CD8-positive, alpha-beta memory T cell (primary cell): ENCODE measurements at regions not wholly inside any gene's neighbourhood (a gene's known extent, or its start where the extent isn't known, plus 50 kb on each side); places are given as distances from the start of the nearest gene placed in this dataset.
A peak's percentile ranks its signal among the peaks of the same experiment; 100 is the strongest.

ENCODE experiments used
- CTCF ChIA-PET: fragments of 350-600 bp; sonication (Branson Sonifier 250); formaldehyde crosslinking; loops from one replicate; lab custom pipeline; 2021; ENCODE audit warnings: antibody characterized with exemption; lab: Charles Lee
- POLR2A ChIA-PET: fragments of 350-600 bp; sonication (Branson Sonifier 250); formaldehyde crosslinking; loops from one replicate; lab custom pipeline; 2021; ENCODE audit warnings: antibody characterized with exemption; lab: Charles Lee
- DNase-seq, 5 donors: peaks; one replicate each; pipeline versions ENCODE4 v3.0.0 to v3.0.0-alpha.2; 2020 to 2022; ENCODE audit warnings: mixed read lengths in 1 of 5
- H3K27ac ChIP-seq: one replicate; pipeline ENCODE4 v1.7.0; 2013; ENCODE audit warnings: low read depth, mild to moderate bottlenecking, low read length, moderate library complexity
- H3K27me3 ChIP-seq: 2 replicates; pipeline ENCODE4 v1.7.0; 2013; ENCODE audit warnings: low read length, mild to moderate bottlenecking; ENCODE audit not compliant: insufficient read depth, poor library complexity, severe bottlenecking
- H3K36me3 ChIP-seq: 2 replicates; pipeline ENCODE4 v1.7.0; 2013; ENCODE audit warnings: mild to moderate bottlenecking, low read length, moderate library complexity; ENCODE audit not compliant: insufficient read depth
- H3K4me1 ChIP-seq: 2 replicates; pipeline ENCODE4 v1.7.0; 2013; ENCODE audit warnings: mild to moderate bottlenecking, low read length, moderate library complexity; ENCODE audit not compliant: insufficient read depth
- H3K4me3 ChIP-seq: 2 replicates; pipeline ENCODE4 v1.7.0; 2013; ENCODE audit warnings: mild to moderate bottlenecking, low read length
- H3K9me3 ChIP-seq: 2 replicates; pipeline ENCODE4 v1.7.0; 2013; ENCODE audit warnings: mild to moderate bottlenecking, low read length
- H3K27ac Mint-ChIP-seq, 8 donors: one replicate each; pipeline ENCODE4 v1.8.0; 2020 to 2021; ENCODE audit warnings: mixed read lengths in 8 of 8, mild to moderate bottlenecking in 6 of 8, inconsistent platforms in 3 of 8, moderate library complexity in 3 of 8
- H3K27me3 Mint-ChIP-seq, 2 donors: one replicate each; pipeline ENCODE4 v1.8.0; 2020 to 2021; ENCODE audit warnings: mixed read lengths in 2 of 2, mild to moderate bottlenecking in 1 of 2, moderate library complexity in 1 of 2
- H3K36me3 Mint-ChIP-seq, 3 donors: one replicate each; pipeline ENCODE4 v1.8.0; 2020 to 2021; ENCODE audit warnings: mixed read lengths in 3 of 3, inconsistent platforms in 1 of 3, mild to moderate bottlenecking in 1 of 3
- H3K4me1 Mint-ChIP-seq, 3 donors: one replicate each; pipeline ENCODE4 v1.8.0; 2020 to 2021; ENCODE audit warnings: mixed read lengths in 3 of 3, inconsistent platforms in 1 of 3, mild to moderate bottlenecking in 1 of 3
- H3K4me3 Mint-ChIP-seq, 7 donors: one replicate each; pipeline ENCODE4 v1.8.0; 2020 to 2021; ENCODE audit warnings: mixed read lengths in 7 of 7, mild to moderate bottlenecking in 6 of 7, moderate library complexity in 4 of 7, inconsistent platforms in 2 of 7
- H3K9me3 Mint-ChIP-seq, 5 donors: one replicate each; pipeline ENCODE4 v1.8.0; 2020 to 2022; ENCODE audit warnings: mixed read lengths in 5 of 5, mild to moderate bottlenecking in 3 of 5, moderate library complexity in 2 of 5, inconsistent platforms in 1 of 5

DNA sequence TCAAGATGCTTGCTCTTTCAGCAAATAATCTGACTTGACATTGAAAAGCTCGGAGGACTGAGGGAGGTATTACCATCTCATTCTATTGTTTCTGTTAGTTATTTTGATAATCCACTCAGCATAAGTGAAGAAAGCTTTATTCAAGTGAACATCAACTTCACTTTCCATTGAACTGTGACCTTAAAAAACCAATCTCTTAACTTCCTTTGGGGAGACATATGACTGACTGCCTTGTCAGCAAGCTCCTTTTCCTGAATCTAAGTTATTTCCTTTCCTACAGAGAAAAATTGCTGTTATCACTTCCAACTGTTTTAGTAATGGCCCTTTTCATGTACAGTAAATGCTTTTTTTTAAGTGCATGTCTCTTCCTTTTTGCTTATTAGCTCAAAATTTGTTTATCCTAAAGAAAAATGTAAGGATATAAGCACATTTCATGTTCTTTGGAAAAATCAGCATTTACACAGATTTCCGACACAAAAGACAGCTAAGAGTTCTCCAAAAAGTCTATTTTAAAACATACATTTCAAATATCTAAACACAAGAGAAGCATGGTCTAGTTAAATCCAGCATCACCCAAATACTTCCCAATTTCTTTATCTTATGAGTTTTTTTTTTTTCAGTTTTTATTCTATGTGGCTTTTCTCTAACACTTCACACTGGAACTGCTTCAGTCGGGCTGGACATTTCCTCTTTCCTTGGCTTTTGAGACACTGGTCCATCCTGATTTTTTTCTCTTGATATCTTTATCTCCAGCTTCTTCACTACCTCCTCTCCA, 117.9 kb upstream of the DAB2 start:
- no peak overlapping the region for H3K27ac ChIP-seq
- H3K27me3 ChIP-seq, result no peaks in the 10 kb centered on the region
- ChIA-PET POLR2A (no interaction called here), CTCF (interaction anchor here (1.3 kb wide), 1 partner anchor 167 kb away, joined by 4 read pairs; no protein-coding TSS in a partner anchor)
- Mint-ChIP-seq H3K4me3 (no peak overlapping the region), H3K27ac (no peak overlapping the region), H3K4me1 (peaks cover 2 to 6% (median 3%) of the 10 kb centered on the region in 3 donors), H3K9me3 (no peaks in the 10 kb centered on the region), H3K27me3 (peaks cover 3% of the 10 kb centered on the region in 2 donors), H3K36me3 (no peaks in the 10 kb centered on the region)
- no peak overlapping the region for H3K4me3 ChIP-seq
- H3K4me1 ChIP-seq, result no peaks in the 10 kb centered on the region
- no peak for DNase-seq
- no peaks in the 10 kb centered on the region for H3K9me3 ChIP-seq
- H3K36me3 ChIP-seq, result no peaks in the 10 kb centered on the region

DNA sequence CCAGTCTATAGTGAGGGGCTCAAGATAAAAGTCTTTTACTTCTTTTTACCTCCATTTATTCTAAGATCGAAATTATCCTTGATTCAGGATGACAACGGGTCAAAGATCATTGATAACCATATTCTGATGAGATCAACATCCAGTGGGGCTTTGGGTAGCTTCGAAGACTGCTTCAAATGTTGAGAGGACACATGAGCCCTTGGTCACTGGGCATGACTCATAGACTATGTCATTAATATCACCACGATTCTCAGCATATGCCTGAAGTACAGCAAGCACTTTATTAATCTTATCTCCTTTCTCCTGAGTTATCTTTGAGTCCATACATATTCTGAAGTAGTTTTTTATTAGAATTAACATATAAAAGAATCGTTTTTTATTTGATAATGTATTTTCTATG, 117.1 kb upstream of the DAB2 start:
- Mint-ChIP-seq H3K9me3 (no peaks in the 10 kb centered on the region), H3K4me1 (no peaks in the 10 kb centered on the region), H3K36me3 (no peaks in the 10 kb centered on the region), H3K27me3 (peaks cover 3 to 7% of the 10 kb centered on the region in 2 donors), H3K27ac (no peak overlapping the region), H3K4me3 (no peak overlapping the region)
- ChIA-PET POLR2A (no interaction called here), CTCF (interaction anchor here (1.3 kb wide), 1 partner anchor 166 kb away, joined by 4 read pairs; no protein-coding TSS in a partner anchor)
- Histone ChIP-seq H3K36me3 (no peaks in the 10 kb centered on the region), H3K9me3 (no peaks in the 10 kb centered on the region), H3K4me3 (no peak overlapping the region), H3K27ac (no peak overlapping the region), H3K27me3 (no peaks in the 10 kb centered on the region), H3K4me1 (no peaks in the 10 kb centered on the region)
- no peak for DNase-seq

DNA sequence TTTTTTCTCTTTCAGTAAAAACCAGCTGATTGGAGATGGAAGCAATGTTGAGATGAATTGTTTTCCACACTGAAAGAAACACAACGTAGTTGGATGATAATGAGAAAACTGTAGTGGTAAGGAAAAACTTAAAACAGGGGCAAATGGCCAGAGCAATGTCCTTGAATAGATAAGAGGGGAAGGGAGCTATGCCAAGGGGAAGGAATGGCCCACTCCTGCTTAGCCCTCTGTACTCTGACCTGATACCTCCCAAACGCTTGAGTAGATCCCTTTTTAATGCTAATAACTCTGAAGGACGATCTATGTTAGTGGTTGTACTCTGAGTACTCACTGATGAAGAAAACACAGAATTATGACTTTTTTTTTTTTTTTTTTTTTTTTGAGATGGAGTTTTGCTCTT, 114.7 kb upstream of the DAB2 start:
- no peaks in the 10 kb centered on the region for H3K4me1 ChIP-seq
- no peaks in the 10 kb centered on the region for H3K36me3 ChIP-seq
- H3K27ac ChIP-seq, result no peak overlapping the region
- no peak for DNase-seq
- no peaks in the 10 kb centered on the region for H3K9me3 ChIP-seq
- Mint-ChIP-seq H3K27me3 (peaks cover 3 to 18% of the 10 kb centered on the region in 2 donors), H3K9me3 (no peaks in the 10 kb centered on the region), H3K27ac (no peak overlapping the region), H3K4me3 (no peak overlapping the region), H3K4me1 (no peaks in the 10 kb centered on the region), H3K36me3 (no peaks in the 10 kb centered on the region)
- H3K4me3 ChIP-seq, result no peak overlapping the region
- H3K27me3 ChIP-seq, result no peaks in the 10 kb centered on the region
- ChIA-PET CTCF (interaction anchor here (1.1 kb wide), 1 partner anchor 321 kb away, joined by 4 read pairs; no protein-coding TSS in a partner anchor), POLR2A (no interaction called here)

DNA sequence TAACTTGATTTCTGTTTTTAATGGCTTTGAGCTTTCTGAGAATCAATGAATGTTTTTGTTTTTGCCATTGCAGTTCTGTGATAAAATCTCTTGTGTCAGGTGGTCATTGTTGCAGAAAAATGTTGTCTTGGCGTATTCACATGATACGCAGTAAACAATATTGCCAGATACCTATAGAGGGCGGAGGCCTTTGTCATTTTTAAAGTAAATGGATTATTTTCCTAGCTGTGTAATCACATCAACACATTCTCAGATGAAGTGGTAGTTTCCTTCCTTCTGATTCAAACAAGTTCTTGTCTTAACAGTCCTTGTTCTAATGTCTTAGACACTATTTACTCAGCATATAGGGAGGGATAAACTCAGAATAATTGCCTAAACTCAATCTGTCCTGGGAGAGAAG, 109.9 kb upstream of the DAB2 start:
- no peak overlapping the region for H3K4me3 Mint-ChIP-seq
- H3K27me3 Mint-ChIP-seq, result peaks cover 7 to 34% of the 10 kb centered on the region in 2 donors
- H3K9me3 Mint-ChIP-seq, result peaks cover 0 to 2% (median 0%) of the 10 kb centered on the region in 5 donors
- Histone ChIP-seq H3K9me3 (no peaks in the 10 kb centered on the region), H3K36me3 (no peaks in the 10 kb centered on the region), H3K27ac (no peak overlapping the region), H3K27me3 (no peaks in the 10 kb centered on the region), H3K4me3 (no peak overlapping the region), H3K4me1 (no peaks in the 10 kb centered on the region)
- CTCF ChIA-PET, result no interaction called here
- no peak for DNase-seq
- no peaks in the 10 kb centered on the region for H3K4me1 Mint-ChIP-seq
- no peaks in the 10 kb centered on the region for H3K36me3 Mint-ChIP-seq
- no peak overlapping the region for H3K27ac Mint-ChIP-seq
- POLR2A ChIA-PET, result no interaction called here

DNA sequence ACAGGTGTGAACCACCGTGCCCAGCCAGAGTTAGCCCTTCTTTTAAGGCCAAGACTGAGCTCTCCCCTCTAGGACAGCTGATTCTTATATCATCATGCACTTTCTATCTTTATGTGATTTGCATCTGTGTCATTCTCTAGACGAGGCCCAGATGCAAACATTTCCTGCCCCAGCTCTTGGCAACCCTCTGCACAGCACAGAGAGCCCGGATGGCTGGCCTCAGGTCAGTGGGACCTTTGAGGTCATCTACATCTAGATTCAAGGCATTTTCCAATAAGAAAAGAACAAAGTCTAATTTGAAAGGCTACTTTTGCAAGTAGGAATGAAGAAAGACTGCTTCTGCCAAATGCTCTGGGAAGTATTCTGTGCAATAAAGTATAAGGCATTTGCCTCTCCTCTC, 109.0 kb upstream of the DAB2 start:
- H3K36me3 Mint-ChIP-seq, result no peaks in the 10 kb centered on the region
- CTCF ChIA-PET, result no interaction called here
- H3K27me3 Mint-ChIP-seq, result peaks cover 7 to 34% of the 10 kb centered on the region in 2 donors
- no peak overlapping the region for H3K27ac Mint-ChIP-seq
- no peaks in the 10 kb centered on the region for H3K27me3 ChIP-seq
- POLR2A ChIA-PET, result no interaction called here
- peaks cover 0 to 2% (median 0%) of the 10 kb centered on the region in 5 donors for H3K9me3 Mint-ChIP-seq
- no peak for DNase-seq
- no peaks in the 10 kb centered on the region for H3K4me1 Mint-ChIP-seq
- no peaks in the 10 kb centered on the region for H3K4me1 ChIP-seq
- no peaks in the 10 kb centered on the region for H3K36me3 ChIP-seq
- no peaks in the 10 kb centered on the region for H3K9me3 ChIP-seq
- H3K27ac ChIP-seq, result no peak overlapping the region
- no peak overlapping the region for H3K4me3 ChIP-seq
- no peak overlapping the region for H3K4me3 Mint-ChIP-seq

DNA sequence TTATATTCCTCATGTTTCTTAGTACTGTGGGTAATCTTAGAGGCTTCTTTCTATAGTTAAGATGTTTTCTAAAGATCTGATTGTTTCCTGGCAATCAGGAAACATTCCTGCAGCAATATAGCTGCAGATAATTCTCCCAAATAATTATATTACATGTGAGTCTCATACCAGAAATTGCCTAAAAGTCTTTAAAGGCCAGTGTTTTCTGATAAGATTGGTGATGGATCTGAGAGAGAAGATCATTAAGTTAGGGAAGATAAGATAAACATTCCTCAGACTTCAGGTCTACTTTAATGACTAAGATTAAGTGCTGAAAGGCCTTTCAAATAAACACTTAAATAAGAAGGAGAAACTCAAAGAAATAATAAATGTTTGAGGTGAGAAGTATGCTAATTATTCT, 107.7 kb upstream of the DAB2 start:
- H3K4me1 Mint-ChIP-seq, result no peaks in the 10 kb centered on the region
- Histone ChIP-seq H3K36me3 (no peaks in the 10 kb centered on the region), H3K4me1 (no peaks in the 10 kb centered on the region), H3K9me3 (no peaks in the 10 kb centered on the region), H3K27me3 (no peaks in the 10 kb centered on the region), H3K27ac (no peak overlapping the region), H3K4me3 (no peak overlapping the region)
- no peaks in the 10 kb centered on the region for H3K36me3 Mint-ChIP-seq
- H3K27me3 Mint-ChIP-seq, result peaks cover 10 to 38% of the 10 kb centered on the region in 2 donors
- H3K9me3 Mint-ChIP-seq, result peaks cover 0 to 2% (median 0%) of the 10 kb centered on the region in 5 donors
- ChIA-PET POLR2A (no interaction called here), CTCF (interaction anchor here (1.0 kb wide), 1 partner anchor 15 kb away, joined by 3 read pairs; no protein-coding TSS in a partner anchor)
- DNase-seq, result no peak
- H3K27ac Mint-ChIP-seq, result no peak overlapping the region
- H3K4me3 Mint-ChIP-seq, result no peak overlapping the region

DNA sequence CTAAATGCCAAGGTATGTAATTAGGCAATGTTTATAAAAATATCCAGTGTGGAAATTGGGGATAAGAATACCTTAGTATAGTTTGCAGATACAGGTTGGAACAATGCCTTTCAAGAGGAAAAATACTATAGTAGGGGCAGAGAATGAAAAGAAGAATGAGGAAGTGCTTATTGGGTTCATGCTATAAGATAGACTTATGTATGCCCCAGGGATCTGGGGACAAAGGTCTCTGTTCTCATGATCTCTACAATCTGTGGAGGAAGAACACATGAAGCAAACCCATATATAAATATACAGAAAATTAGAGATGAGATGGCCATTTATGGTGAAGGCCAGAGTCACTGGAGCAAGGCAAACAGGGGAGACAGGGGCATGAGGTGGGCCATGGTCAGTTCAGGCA, 106.5 kb upstream of the DAB2 start:
- Histone ChIP-seq H3K4me1 (no peaks in the 10 kb centered on the region), H3K4me3 (no peak overlapping the region), H3K27me3 (no peaks in the 10 kb centered on the region), H3K27ac (no peak overlapping the region), H3K9me3 (no peaks in the 10 kb centered on the region), H3K36me3 (no peaks in the 10 kb centered on the region)
- ChIA-PET CTCF (interaction anchor here (1.0 kb wide), 1 partner anchor 16 kb away, joined by 3 read pairs; no protein-coding TSS in a partner anchor), POLR2A (no interaction called here)
- Mint-ChIP-seq H3K36me3 (no peaks in the 10 kb centered on the region), H3K4me3 (no peak overlapping the region), H3K9me3 (peaks cover 0 to 2% (median 0%) of the 10 kb centered on the region in 5 donors), H3K4me1 (no peaks in the 10 kb centered on the region), H3K27me3 (peaks cover 18 to 40% of the 10 kb centered on the region in 2 donors), H3K27ac (no peak overlapping the region)
- no peak for DNase-seq

DNA sequence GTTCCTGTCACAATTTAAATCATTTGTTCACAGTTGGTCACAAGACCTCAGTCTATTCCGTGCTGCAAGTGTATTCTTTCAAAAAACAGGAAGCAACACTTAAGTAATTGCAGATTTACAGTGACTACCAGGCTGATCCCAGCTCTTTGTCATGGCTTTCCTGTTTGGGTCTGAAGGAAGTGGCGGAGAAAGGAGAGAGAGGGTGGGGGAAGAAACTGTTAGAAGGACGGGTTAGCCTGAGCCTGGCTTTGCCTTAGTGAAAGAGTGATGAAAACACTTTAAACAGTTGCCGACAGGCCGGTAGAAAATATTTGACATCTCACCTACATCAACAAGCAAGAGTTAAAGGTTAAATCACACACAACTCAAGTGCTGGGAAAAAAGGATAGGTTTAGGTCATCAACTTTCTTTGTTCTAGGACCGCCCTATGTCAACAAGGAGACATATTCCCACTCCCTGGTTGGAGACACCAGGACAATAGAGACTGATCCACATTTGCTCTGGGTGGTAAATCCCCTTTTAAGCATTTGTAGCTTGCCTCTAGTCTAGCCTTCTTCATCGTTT, 102.2 kb upstream of the DAB2 start:
- CTCF ChIA-PET, result interaction anchor here (0.9 kb wide), 1 partner anchor 21 kb away, joined by 3 read pairs; no protein-coding TSS in a partner anchor
- no peak overlapping the region for H3K4me3 ChIP-seq
- no peaks in the 10 kb centered on the region for H3K36me3 ChIP-seq
- POLR2A ChIA-PET, result no interaction called here
- no peaks in the 10 kb centered on the region for H3K27me3 ChIP-seq
- Mint-ChIP-seq H3K4me1 (no peaks in the 10 kb centered on the region), H3K9me3 (no peaks in the 10 kb centered on the region), H3K27ac (peak overlapping the region in 1 of 8 donors; percentile 12), H3K36me3 (no peaks in the 10 kb centered on the region), H3K27me3 (peaks cover 18 to 42% of the 10 kb centered on the region in 2 donors), H3K4me3 (no peak overlapping the region)
- no peak for DNase-seq
- H3K9me3 ChIP-seq, result no peaks in the 10 kb centered on the region
- no peaks in the 10 kb centered on the region for H3K4me1 ChIP-seq
- no peak overlapping the region for H3K27ac ChIP-seq
